Ovary (tissue), 3 donors: ENCODE measurements at regions not wholly inside any gene's neighbourhood (a gene's known extent, or its start where the extent isn't known, plus 50 kb on each side); places are given as distances from the start of the nearest gene placed in this dataset.

Source experiments
- CTCF ChIP-seq, 3 donors: fragments of 450-650 bp in 2 of 3; fragments of 200-600 bp in 1 of 3; IDR thresholded peaks; one replicate each; pipeline versions ENCODE4 v1.5.1 to v1.8.0; 2016 to 2022; ENCODE audit warnings: antibody characterized with exemption in 3 of 3, mild to moderate bottlenecking in 1 of 3
- EP300 ChIP-seq: sonication (generic); formaldehyde crosslinking; IDR thresholded peaks from one replicate; pipeline ENCODE4 v1.6.1; 2017; ENCODE audit warnings: antibody characterized with exemption
- POLR2A ChIP-seq: fragments of 450-650 bp; IDR thresholded peaks from one replicate; pipeline ENCODE4 v1.6.1; 2017; ENCODE audit warnings: antibody characterized with exemption, mild to moderate bottlenecking, moderate library complexity
- donor health status: DM: no; HTN: no; CAD: no.

GRCh38 chr2:133720429-133720828 is 152.2 kb upstream of the NCKAP5 start:
- TF ChIP-seq CTCF (IDR thresholded peaks at IDR 0.05) (no peak), POLR2A (no peak), EP300 (no peak)
